ENCODE measurements at regions not wholly inside any gene's neighbourhood (a gene's known extent, or its start where the extent isn't known, plus 50 kb on each side); places are given as distances from the start of the nearest gene placed in this dataset.
A peak's percentile ranks its signal among the peaks of the same experiment; 100 is the strongest.

DNA sequence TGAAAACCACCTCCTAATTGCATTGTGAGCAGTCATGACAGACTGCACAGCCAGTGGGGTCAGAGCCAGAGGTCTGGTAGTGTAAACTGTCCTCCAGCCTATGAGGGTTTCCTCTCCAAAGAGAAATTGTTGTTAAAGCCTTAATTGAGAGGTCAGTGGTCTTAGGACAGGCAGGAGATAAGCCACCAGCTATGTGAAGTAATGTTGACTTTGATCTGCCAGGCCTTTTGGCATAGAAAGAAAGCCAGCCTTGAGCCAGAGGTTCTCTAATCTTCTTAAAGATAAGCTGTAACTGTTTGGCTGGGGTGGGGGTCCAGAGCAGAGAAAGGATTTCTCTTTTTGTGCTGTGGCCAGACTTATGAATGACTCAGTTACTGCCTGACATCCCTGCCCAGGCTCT, 248.4 kb downstream of the WDR11 start:
- DNase-seq: no peak

- DNase-seq: no peak
Observed at GRCh38 chr10:121101561-121101960, 250.4 kb downstream of the WDR11 start.

DNA sequence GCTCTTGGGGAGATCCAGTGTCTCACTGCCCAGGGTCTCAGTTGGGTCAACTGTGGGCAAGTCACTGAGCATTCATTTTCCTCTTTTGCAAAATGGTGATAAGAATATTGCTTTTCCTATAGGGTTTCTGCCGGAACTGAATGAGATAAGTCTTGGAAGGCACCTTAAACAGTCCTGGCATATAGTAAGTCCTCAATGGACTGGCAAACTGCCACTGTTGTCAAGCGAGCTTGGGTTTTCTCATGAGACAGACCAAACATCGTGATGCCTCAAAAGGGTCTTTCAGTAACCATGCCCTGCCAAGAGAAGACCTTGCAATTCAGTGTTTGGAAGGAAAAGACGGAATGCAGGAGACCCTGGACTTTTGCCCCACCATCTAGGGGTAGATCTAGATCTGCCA, 251.5 kb downstream of the WDR11 start:
- no peak for DNase-seq

GRCh38 chr10:121104476-121105111, 253.4 kb downstream of the WDR11 start:
- no peak for DNase-seq

DNA sequence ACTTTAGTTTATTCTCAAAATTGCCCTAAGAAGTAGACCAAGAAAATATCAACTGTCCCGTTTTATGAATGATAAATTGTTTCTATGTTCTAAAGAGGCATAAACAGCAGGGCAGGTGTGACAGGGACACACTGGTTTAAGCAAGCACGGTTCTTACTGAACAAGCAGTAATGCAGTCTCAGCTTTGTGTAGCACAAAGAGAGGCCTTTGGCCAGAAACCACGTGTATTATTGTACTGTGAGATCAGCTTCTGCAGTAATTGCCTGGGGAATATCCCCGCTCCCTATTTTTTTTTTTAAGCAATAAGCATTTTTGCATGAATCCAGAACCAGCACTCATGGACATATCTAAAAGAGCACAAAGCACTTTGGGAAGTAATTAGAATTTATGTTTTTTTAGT, 255.4 kb downstream of the WDR11 start:
- DNase-seq: peak in 1 of 14 donors; percentile 17

- DNase-seq: no peak
Observed at GRCh38 chr10:121108051-121108450, 256.9 kb downstream of the WDR11 start.

DNA sequence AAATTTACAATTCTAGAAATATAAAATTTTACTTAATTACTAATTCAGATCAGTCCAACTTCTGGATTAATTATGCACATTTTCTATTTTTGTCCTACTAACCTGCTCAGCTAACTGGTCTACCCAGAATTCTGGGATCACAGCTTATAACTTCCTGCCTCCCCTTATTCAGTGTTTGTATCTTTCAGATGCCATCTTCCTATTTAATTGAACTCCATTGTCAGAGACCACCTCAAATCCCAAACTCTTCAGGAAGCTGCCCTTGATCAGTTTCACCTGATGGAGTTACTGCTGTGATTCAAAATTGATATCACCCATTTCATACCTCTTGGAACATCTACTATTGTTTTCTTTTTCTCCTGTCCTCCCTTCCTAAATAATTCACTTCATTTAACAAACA, 259.2 kb downstream of the WDR11 start:
- no peak for DNase-seq

DNA sequence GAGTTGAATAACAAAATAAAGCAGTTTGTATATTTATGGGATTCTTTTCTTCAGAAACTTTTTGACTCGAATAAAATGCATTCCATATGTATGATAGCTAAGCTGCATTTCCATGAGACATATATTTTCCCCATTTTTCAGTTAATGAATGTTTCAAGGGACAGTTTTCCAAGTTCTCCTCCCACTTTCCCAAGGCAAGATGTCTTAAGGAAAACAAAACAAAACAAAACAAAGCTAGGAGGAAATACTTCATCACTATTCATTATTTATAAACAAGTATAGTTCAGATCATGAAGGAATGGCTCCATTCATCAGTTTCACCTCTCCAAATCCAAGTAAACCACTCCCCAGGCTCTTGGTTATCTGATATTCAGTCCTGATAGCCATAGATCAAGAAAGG, 261.0 kb downstream of the WDR11 start:
- no peak for DNase-seq

DNA sequence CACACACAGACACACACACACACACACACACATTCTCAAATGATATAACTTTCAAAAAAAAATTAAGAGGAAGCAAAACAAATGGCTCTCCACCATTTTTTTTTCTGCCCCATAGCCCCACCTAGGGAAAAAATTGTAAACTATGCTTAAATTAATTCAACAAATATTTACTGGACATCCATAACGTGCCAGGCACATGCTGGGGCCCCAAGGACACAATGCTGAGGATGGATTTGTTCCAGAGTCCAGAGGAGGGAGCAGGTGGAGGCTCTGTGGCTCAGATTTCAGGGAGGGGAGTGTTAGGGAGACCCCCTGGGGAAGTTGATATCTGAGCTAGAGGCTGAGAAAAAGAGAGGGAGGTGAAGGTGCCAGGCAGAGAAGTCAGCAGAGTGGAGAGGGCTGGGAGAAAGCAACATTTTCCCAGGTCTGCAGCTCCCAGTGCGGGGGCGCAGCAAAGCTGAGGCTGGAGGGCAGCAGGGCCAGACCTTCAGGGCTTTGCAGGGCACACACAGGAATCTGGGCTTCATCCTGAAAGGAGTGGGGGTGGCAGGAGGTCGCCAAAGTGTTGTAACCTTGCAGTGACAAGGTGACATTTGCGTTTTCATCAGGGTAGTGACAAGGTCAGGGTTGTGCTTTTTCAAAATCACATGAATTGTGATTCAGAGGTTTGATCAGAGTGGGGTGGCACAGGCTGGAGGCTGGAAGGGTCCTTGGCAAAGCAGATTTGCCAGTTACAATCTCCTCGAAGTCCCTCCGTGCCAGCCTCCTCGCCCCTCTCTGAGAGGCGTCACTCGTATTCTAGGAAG, 261.6 kb downstream of the WDR11 start:
- DNase-seq: no peak

DNA sequence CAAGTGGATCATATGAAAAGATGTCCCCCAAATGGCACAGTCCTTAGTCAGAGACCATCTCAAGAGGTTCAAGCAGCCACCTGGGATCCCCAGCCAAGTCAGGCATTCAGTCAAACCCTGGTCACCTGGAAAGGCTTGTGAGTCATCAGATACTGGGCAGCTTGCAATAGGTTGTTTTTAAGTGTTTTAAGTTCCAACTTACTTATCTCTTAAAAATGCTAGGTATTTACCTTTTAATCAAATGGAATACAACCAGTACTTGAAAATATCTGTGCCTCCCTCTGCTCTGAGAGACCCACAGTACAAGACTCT, 262.2 kb downstream of the WDR11 start:
- no peak for DNase-seq

GRCh38 chr10:121113911-121114310, 262.7 kb downstream of the WDR11 start:
- DNase-seq: no peak

- no peak for DNase-seq
Observed at GRCh38 chr10:121115154-121115553, 264.0 kb downstream of the WDR11 start.

- DNase-seq: no peak
Observed at GRCh38 chr10:121121462-121121861, 270.3 kb downstream of the WDR11 start.

GRCh38 chr10:121127151-121127906, 276.2 kb downstream of the WDR11 start:
- no peak for DNase-seq

- no peak for DNase-seq
Observed at GRCh38 chr10:121128164-121128563, 277.0 kb downstream of the WDR11 start.

DNA sequence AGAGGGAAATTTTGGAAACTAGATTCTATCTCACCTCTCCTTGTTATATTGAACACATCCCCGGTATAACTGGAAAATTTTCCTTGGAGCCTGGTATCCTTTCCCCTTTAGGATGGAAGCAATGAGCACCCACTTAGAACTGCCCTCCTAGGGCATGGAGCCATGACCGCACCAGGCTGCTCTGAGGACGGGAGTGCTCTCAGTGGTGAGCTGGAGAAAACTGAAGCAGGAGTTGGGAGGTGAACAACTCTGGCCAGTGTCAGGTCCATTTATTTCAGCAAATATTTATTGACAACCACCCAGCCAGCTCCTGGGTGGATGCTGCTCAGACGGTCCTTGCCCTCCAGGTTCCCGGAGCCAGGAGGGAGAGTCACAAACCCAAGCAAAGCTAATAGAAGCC, 278.1 kb downstream of the WDR11 start:
- DNase-seq: no peak

- no peak for DNase-seq
Observed at GRCh38 chr10:121130382-121130781, 279.2 kb downstream of the WDR11 start.

DNA sequence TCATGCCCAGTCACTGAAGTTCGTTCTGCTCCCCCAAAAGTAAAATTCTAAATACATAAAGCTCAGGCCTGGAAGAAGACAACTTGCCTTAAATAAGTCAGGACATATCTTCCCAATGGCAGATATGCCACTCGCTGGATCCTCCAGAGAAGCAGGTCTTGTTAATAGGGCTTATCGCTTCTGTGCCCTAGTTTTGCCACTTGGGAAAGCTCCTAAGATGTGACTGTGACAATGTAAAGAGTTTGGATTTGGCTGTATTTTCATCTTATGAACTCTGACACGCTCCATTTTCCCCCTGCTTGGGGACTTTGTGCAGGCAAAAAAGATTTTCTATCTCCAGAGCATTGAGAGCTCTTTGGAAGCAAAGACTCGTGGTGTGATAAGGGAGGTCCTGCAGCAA, 279.9 kb downstream of the WDR11 start:
- DNase-seq: peak in 1 of 14 donors; percentile 31

DNA sequence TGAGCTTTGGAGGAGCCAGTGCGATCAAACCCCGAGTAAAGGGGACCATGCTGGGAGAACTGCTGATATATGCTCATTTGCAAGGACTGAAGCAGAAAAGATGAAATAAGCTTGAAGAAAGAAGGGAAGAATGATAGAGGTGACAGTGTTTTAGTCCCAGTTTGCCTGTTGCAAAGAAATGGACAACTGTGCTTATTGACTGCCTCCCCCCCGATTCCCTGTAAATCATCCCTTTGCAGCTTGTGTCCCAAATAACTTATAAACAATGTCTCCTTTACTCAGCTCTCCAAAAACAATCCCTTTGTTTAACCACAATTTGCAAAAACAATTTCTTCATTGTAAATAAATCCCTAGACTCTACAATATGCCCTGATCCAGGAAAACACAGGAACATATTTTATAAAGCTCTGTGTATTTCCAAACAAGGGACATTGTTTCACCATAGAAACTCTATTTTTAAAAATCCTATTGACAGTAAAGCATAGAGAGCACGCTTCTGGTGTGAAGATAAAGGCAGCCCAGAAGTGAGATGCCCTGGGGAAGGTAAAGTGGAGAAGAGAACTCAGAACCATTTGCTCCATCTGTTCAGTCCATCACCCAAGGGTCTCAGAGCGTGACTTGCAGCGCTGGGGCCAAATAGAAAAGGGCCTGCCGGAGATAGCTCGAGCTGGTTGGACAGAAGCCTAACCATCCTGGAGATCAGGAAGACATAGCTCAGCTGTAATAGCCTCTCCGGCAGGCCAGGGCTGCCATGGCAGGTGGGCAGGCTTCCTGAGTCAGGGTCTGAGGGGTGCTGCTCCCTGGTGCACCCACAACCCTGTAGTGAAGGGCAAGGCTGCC, 280.5 kb downstream of the WDR11 start:
- peak in 5 of 14 donors; percentile 26 to 72 (median 46) for DNase-seq

GRCh38 chr10:121132273-121132672, 281.1 kb downstream of the WDR11 start:
- DNase-seq: peak in 4 of 14 donors; percentile 33 to 72 (median 50)

DNA sequence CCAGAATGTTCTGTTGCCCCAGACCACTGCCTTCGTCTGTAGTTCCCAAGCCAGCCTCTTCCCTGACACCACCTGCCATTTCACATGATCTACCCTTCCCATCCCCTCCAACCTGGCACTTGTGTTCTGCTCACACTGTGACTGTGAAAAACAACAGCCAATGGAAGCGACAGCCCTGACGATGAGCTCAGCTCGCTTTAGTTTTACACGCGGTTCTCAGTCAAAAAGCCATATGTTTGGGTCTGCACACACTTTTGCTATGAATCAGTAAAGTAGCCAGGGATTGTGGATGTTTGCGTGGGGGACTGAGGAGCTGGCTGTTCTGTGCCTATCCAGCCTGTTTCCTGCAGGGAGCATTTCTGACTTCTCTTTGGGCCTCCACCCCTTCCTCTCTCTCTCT, 282.7 kb downstream of the WDR11 start:
- no peak for DNase-seq

DNA sequence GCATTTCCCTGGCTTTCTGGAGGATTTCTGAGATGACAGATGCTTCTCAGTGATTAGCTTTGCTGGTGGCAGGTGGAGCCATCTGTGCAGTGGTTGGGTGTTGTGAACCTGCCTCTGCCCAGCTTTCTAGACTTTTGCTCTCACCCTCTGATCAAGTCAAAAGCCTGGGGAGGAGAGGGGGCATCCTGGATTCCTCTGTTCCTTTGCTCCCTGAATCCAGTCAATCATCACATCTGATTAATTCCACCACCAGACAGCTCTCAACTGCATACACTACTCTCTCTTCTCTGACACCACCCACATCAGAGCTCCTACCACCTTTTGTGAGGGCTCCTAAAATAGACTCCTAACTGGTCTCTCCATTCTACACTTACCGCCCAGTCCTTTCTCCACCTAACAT, 283.5 kb downstream of the WDR11 start:
- no peak for DNase-seq

GRCh38 chr10:121135512-121135911, 284.4 kb downstream of the WDR11 start:
- no peak for DNase-seq
